SK-N-SH (cell line): ENCODE measurements at regions not wholly inside any gene's neighbourhood (a gene's known extent, or its start where the extent isn't known, plus 50 kb on each side); places are given as distances from the start of the nearest gene placed in this dataset.

ENCODE experiments used
- CTCF ChIA-PET: fragments of 300-600, 350-600 bp; formaldehyde crosslinking; extraction: SDS; loops from one replicate; lab custom pipeline; 2021; lab: Yijun Ruan, JAX
- POLR2A ChIA-PET: fragments of 350-600 bp; sonication (Branson Sonifier 250); formaldehyde crosslinking; extraction: SDS; loops from one replicate; lab custom pipeline; 2020; ENCODE audit warnings: antibody characterized with exemption, inconsistent platforms; lab: Yijun Ruan, JAX
- DNase-seq: peaks from one replicate; pipeline ENCODE4 v3.0.0; 2012
- H2AFZ ChIP-seq: fragments of 200-600 bp; sonication (generic); 2 replicates; pipeline ENCODE4 v1.8.1; 2016; ENCODE audit warnings: antibody characterized with exemption, mild to moderate bottlenecking, low read depth
- H3F3A ChIP-seq: fragments of 200-600 bp; sonication (generic); replicated peaks from 2 replicates; pipeline ENCODE3; 2016; ENCODE audit warnings: antibody characterized with exemption, mild to moderate bottlenecking; ENCODE audit not compliant: insufficient read depth
- H3K27ac ChIP-seq, 2 experiments: fragments of 200-500 bp in 1 of 2; fragments of 200-600 bp in 1 of 2; sonication (Bioruptor generic) in 1 of 2; sonication (generic), shearing (Covaris generic) in 1 of 2; 2 replicates each; pipeline versions ENCODE4 v1.5.1 to v1.6.1; 2014 to 2016; ENCODE audit warnings: low read depth in 2 of 2, inconsistent platforms in 1 of 2, low read length in 1 of 2, mild to moderate bottlenecking in 1 of 2, mixed read lengths in 1 of 2
- H3K27me3 ChIP-seq: fragments of 200-600 bp; sonication (generic), shearing (Covaris generic); 2 replicates; pipeline ENCODE4 v1.6.1; 2016; ENCODE audit warnings: mixed run types; ENCODE audit not compliant: insufficient read depth
- H3K36me3 ChIP-seq, 2 experiments: fragments of 200-500 bp in 1 of 2; fragments of 200-600 bp in 1 of 2; sonication (Bioruptor generic) in 1 of 2; sonication (generic) in 1 of 2; replicated peaks in 1 of 2; 2 replicates each; pipeline versions ENCODE3 to v1.5.1; 2014 to 2016; ENCODE audit warnings: low read length in 1 of 2, mild to moderate bottlenecking in 1 of 2; ENCODE audit not compliant: insufficient read depth in 2 of 2, control insufficient read depth in 1 of 2
- H3K4me1 ChIP-seq, 2 experiments: fragments of 200-500 bp in 1 of 2; fragments of 200-600 bp in 1 of 2; sonication (Bioruptor generic) in 1 of 2; sonication (generic), shearing (Covaris generic) in 1 of 2; 2 replicates each; pipeline versions ENCODE4 v1.5.1 to v1.6.1; 2014 to 2016; ENCODE audit warnings: low read depth in 1 of 2, low read length in 1 of 2, mixed run types in 1 of 2; ENCODE audit not compliant: insufficient read depth in 2 of 2, control insufficient read depth in 1 of 2
- H3K4me2 ChIP-seq: fragments of 200-600 bp; sonication (generic), shearing (Covaris generic); 2 replicates; pipeline ENCODE4 v1.6.1; 2017; ENCODE audit warnings: mixed run types
- H3K4me3 ChIP-seq, 2 experiments: fragments of 200-500 bp in 1 of 2; fragments of 200-600 bp in 1 of 2; sonication (Bioruptor generic) in 1 of 2; sonication (generic), shearing (Covaris generic) in 1 of 2; 2 replicates each; pipeline versions ENCODE4 v1.5.1 to v1.8.1; 2014 to 2016; ENCODE audit warnings: low read depth in 2 of 2, inconsistent platforms in 1 of 2, low read length in 1 of 2, mild to moderate bottlenecking in 1 of 2, mixed read lengths in 1 of 2, moderate library complexity in 1 of 2
- H3K79me2 ChIP-seq: fragments of 200-600 bp; sonication (generic); 2 replicates; pipeline ENCODE4 v1.8.1; 2017; ENCODE audit warnings: mild to moderate bottlenecking; ENCODE audit not compliant: insufficient read depth
- H3K9ac ChIP-seq: fragments of 200-600 bp; sonication (generic); 2 replicates; pipeline ENCODE4 v1.6.1; 2017; ENCODE audit warnings: mixed run types
- H3K9me2 ChIP-seq: fragments of 200-600 bp; sonication (generic); 2 replicates; pipeline ENCODE4 v1.6.1; 2017; ENCODE audit warnings: mixed run types
- H3K9me3 ChIP-seq: fragments of 200-600 bp; sonication (generic); 2 replicates; pipeline ENCODE4 v1.6.1; 2017; ENCODE audit warnings: mixed run types, mild to moderate bottlenecking, moderate library complexity
- H4K20me1 ChIP-seq: fragments of 200-600 bp; sonication (generic); 2 replicates; pipeline ENCODE4 v1.6.1; 2017; ENCODE audit warnings: mild to moderate bottlenecking, mixed run types; ENCODE audit not compliant: insufficient read depth
- ELF1 ChIP-seq: IDR thresholded peaks from 2 replicates; pipeline ENCODE4 v1.4.0; 2012
- EZH2phosphoT487 ChIP-seq: fragments of 200-600 bp; sonication (generic); IDR thresholded peaks from 2 replicates; pipeline ENCODE4 v1.6.1; 2017; ENCODE audit warnings: low read depth, mixed run types, mild to moderate bottlenecking, antibody characterized with exemption, moderate library complexity, borderline replicate concordance
- FOSL2 ChIP-seq: IDR thresholded peaks from 2 replicates; pipeline ENCODE4 v1.4.0; 2012; ENCODE audit warnings: low read depth, mild to moderate bottlenecking, moderate library complexity, borderline replicate concordance
- FOXJ3 ChIP-seq: sonication (generic); formaldehyde crosslinking; IDR thresholded peaks from 2 replicates; pipeline ENCODE4 v1.5.1; 2020; ENCODE audit warnings: mild to moderate bottlenecking, missing genetic modification reagents
- GATA2 ChIP-seq: sonication (generic); formaldehyde crosslinking; IDR thresholded peaks from 2 replicates; pipeline ENCODE4 v1.5.0; 2020; ENCODE audit warnings: mild to moderate bottlenecking, missing genetic modification reagents
- MXI1 ChIP-seq: IDR thresholded peaks from 2 replicates; pipeline ENCODE4 v1.6.1; 2012; ENCODE audit warnings: mild to moderate bottlenecking, low read depth, low read length, improper control_type of control experiment
- RCOR1 ChIP-seq: fragments of 150-350 bp; IDR thresholded peaks from 2 replicates; pipeline ENCODE4 v1.6.1; 2017; ENCODE audit warnings: antibody characterized with exemption, low read length
- SIN3A ChIP-seq: IDR thresholded peaks from 2 replicates; pipeline ENCODE4 v1.6.1; 2012; ENCODE audit warnings: low read depth, mild to moderate bottlenecking, low read length, moderate library complexity, borderline replicate concordance
- USF2 ChIP-seq: fragments of 150-350 bp; IDR thresholded peaks from 2 replicates; pipeline ENCODE4 v1.6.1; 2017; ENCODE audit warnings: antibody characterized with exemption, low read length, low read depth, borderline replicate concordance
- YY1 ChIP-seq: IDR thresholded peaks from 2 replicates; pipeline ENCODE4 v1.4.0; 2012; ENCODE audit warnings: low read depth, mild to moderate bottlenecking
- ZBTB33 ChIP-seq: IDR thresholded peaks from 2 replicates; pipeline ENCODE4 v1.4.0; 2012; ENCODE audit warnings: low read depth, borderline replicate concordance
- WGBS: methylation state at CpG from one replicate; pipeline ENCODE4 v1.1.6; 2017; ENCODE audit warnings: low lambda C conversion rate; 5-methylcytosine and 5-hydroxymethylcytosine counted together
- TF ChIP-seq, protein P1 (sequence below): IDR thresholded peaks from 2 replicates; pipeline ENCODE4 v1.6.1; 2012; ENCODE audit warnings: mild to moderate bottlenecking, low read depth, low read length, moderate library complexity

DNA sequence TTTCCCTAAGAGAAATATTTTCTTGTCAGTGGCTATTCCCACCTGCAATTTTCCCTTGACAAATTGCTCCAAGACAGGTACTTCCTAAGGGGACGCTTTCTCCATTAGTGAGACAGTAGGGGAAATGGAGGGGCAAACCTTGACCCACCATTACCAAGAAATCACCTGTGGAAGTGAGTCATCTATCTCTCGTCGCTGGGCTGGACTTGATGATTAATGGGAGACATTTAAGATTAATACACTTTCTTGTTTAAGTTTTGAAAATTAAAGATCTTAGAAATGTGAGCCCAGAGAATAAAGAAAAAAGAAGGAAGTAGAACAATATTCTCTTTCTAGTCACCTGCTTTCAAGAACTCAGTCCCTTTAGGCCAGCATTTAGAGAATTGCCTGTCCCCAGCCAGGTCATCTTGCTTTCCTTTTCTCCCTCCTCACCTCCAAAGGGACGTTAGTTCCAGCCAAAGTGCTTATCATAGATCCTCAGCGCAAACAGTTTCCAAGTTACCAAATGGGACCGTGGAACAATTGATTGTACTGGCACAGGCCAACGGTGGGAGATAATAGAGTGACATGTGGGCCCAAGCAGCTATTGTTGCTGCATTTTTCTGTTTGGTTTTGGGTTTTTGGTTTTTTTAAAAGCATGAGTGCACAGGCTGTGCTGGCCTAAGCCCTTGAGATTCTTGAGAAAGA is 284.4 kb downstream of the ENC1 start:
- H3K27ac ChIP-seq = no peak overlapping the region
- no peak for DNase-seq
- TF ChIP-seq FOSL2 = no peak
- no peaks in the 10 kb centered on the region for H3F3A ChIP-seq
- no peak overlapping the region for H3K4me2 ChIP-seq
- H3K36me3 ChIP-seq = no peaks in the 10 kb centered on the region
- H3K9me3 ChIP-seq = no peaks in the 10 kb centered on the region
- 83% methylated on average over 7 of the region's 7 CpGs for WGBS
- no peaks in the 10 kb centered on the region for H4K20me1 ChIP-seq
- H2AFZ ChIP-seq = no peak overlapping the region
- no peak overlapping the region for H3K9ac ChIP-seq
- CTCF ChIA-PET = interaction anchor here (1.0 kb wide), 1 partner anchor 16 kb away, joined by 3 read pairs; no protein-coding TSS in a partner anchor
- no peak overlapping the region for H3K4me3 ChIP-seq
- no peaks in the 10 kb centered on the region for H3K79me2 ChIP-seq
- H3K27me3 ChIP-seq = no peaks in the 10 kb centered on the region
- no peaks in the 10 kb centered on the region; a peak in 1 of 4 replicates for H3K4me1 ChIP-seq
- POLR2A ChIA-PET = no interaction called here
- H3K9me2 ChIP-seq = no peaks in the 10 kb centered on the region

DNA sequence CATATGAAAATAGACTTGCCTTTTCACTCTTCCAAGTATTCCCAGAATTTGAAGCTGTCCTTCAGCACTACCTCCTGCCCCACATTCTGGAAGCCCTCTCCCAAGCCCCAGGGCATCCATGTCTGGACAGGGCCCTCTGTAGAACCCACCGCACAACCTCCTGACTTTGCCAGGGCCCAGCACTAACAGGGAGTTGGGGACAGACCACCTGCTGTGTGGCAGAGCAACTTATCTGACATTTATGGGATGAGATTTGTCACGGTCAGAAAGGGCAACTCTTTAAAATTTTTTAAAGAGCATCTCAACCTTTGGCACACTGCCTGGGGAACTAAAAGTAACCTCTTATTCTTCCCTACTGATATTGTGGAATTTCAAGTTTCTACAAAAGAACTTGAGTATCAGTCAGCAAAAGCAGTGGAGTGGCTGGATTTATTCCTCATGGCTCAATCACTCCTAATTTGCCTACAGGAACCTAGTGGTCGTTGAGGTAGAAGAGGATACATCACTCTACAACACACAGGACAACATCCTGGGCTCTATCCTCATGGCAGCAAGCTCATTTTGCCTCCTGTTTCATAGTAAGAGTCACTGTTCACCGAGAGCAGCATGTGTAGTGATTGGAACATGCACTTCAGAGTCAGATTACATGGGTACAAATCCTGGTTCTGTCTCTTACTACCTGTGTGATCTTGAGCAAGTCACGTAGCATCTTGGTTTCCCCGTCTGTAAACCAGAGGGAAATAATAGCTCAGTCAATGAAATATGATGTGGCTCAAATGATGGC is 285.3 kb downstream of the ENC1 start:
- DNase-seq = no peak
- TF ChIP-seq, protein P1, sequence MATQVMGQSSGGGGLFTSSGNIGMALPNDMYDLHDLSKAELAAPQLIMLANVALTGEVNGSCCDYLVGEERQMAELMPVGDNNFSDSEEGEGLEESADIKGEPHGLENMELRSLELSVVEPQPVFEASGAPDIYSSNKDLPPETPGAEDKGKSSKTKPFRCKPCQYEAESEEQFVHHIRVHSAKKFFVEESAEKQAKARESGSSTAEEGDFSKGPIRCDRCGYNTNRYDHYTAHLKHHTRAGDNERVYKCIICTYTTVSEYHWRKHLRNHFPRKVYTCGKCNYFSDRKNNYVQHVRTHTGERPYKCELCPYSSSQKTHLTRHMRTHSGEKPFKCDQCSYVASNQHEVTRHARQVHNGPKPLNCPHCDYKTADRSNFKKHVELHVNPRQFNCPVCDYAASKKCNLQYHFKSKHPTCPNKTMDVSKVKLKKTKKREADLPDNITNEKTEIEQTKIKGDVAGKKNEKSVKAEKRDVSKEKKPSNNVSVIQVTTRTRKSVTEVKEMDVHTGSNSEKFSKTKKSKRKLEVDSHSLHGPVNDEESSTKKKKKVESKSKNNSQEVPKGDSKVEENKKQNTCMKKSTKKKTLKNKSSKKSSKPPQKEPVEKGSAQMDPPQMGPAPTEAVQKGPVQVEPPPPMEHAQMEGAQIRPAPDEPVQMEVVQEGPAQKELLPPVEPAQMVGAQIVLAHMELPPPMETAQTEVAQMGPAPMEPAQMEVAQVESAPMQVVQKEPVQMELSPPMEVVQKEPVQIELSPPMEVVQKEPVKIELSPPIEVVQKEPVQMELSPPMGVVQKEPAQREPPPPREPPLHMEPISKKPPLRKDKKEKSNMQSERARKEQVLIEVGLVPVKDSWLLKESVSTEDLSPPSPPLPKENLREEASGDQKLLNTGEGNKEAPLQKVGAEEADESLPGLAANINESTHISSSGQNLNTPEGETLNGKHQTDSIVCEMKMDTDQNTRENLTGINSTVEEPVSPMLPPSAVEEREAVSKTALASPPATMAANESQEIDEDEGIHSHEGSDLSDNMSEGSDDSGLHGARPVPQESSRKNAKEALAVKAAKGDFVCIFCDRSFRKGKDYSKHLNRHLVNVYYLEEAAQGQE = peak; percentile 45
- TF ChIP-seq GATA2 (CRISPR knock-in tag) (no peak), EZH2phosphoT487 (no peak)
- CTCF ChIA-PET = interaction anchor here (1.0 kb wide), 1 partner anchor 15 kb away, joined by 3 read pairs; no protein-coding TSS in a partner anchor

GRCh38 chr5:74352256-74352655 is 288.3 kb downstream of the ENC1 start:
- Histone ChIP-seq H3K27ac (no peak overlapping the region), H3K4me1 (no peaks in the 10 kb centered on the region), H3K9me2 (no peaks in the 10 kb centered on the region), H3K36me3 (no peaks in the 10 kb centered on the region), H3K9ac (no peak overlapping the region), H3K4me2 (no peak overlapping the region), H3K9me3 (no peaks in the 10 kb centered on the region), H2AFZ (no peak overlapping the region), H3K27me3 (no peaks in the 10 kb centered on the region), H3K79me2 (no peaks in the 10 kb centered on the region), H4K20me1 (no peaks in the 10 kb centered on the region), H3F3A (no peaks in the 10 kb centered on the region), H3K4me3 (no peak overlapping the region)
- CTCF ChIA-PET = no interaction called here
- POLR2A ChIA-PET = no interaction called here
- DNase-seq = no peak
- WGBS = 64% methylated on average over 4 of the region's 4 CpGs
- TF ChIP-seq YY1 (no peak), GATA2 (CRISPR knock-in tag) (no peak), MXI1 (no peak), EZH2phosphoT487 (no peak), ELF1 (no peak), RCOR1 (no peak), FOXJ3 (CRISPR knock-in tag) (no peak), SIN3A (no peak), USF2 (no peak), ZBTB33 (no peak)

More for the DNA sequence above, 285.3 kb downstream of the ENC1 start:
- no peak overlapping the region for H3K4me3 ChIP-seq
- H3K4me2 ChIP-seq = no peak overlapping the region
- no peaks in the 10 kb centered on the region for H3K36me3 ChIP-seq
- WGBS = 73% methylated on average over 5 of the region's 6 CpGs
- no peaks in the 10 kb centered on the region for H3K79me2 ChIP-seq
- POLR2A ChIA-PET = no interaction called here
- H3K9ac ChIP-seq = no peak overlapping the region
- no peaks in the 10 kb centered on the region for H3K27me3 ChIP-seq
- no peaks in the 10 kb centered on the region; a peak in 1 of 4 replicates for H3K4me1 ChIP-seq
- H3K9me2 ChIP-seq = no peaks in the 10 kb centered on the region
- H2AFZ ChIP-seq = no peak overlapping the region
- no peaks in the 10 kb centered on the region for H3F3A ChIP-seq
- no peak overlapping the region for H3K27ac ChIP-seq
- H3K9me3 ChIP-seq = no peaks in the 10 kb centered on the region
- H4K20me1 ChIP-seq = no peaks in the 10 kb centered on the region
